Uterus (tissue), 2 donors: ENCODE measurements at regions not wholly inside any gene's neighbourhood (a gene's known extent, or its start where the extent isn't known, plus 50 kb on each side); places are given as distances from the start of the nearest gene placed in this dataset.

Experiments
- CTCF ChIP-seq, 4 experiments: fragments of 200-600 bp in 2 of 4; fragments of 450-650 bp in 2 of 4; sonication (generic) in 2 of 4; IDR thresholded peaks; one replicate each; pipeline ENCODE4 v1.5.1; 2016 to 2019; ENCODE audit warnings: antibody characterized with exemption in 4 of 4, mild to moderate bottlenecking in 2 of 4, moderate library complexity in 1 of 4
- POLR2A ChIP-seq, 2 donors: fragments of 450-650 bp; IDR thresholded peaks; one replicate each; pipeline ENCODE4 v1.6.1; 2016; ENCODE audit warnings: antibody characterized with exemption in 2 of 2, mild to moderate bottlenecking in 1 of 2, moderate library complexity in 1 of 2

GRCh38 chr7:51482976-51483375 lies 166.4 kb upstream of the COBL start:
- TF ChIP-seq CTCF (IDR thresholded peaks at IDR 0.05) (no peak), POLR2A (IDR thresholded peaks at IDR 0.05) (no peak)
